Endothelial cell of umbilical vein (primary cell): ENCODE measurements at regions not wholly inside any gene's neighbourhood (a gene's known extent, or its start where the extent isn't known, plus 50 kb on each side); places are given as distances from the start of the nearest gene placed in this dataset.

Experiments used
- BruUV-seq: library from RNA; stranded (reverse); fragments of 400-500 nt; replicated peaks from 2 replicates; lab custom pipeline; 2021; lab: Mats Ljungman, UMichigan
- CTCF ChIA-PET: fragments of 300-600, 350-600 bp; sonication (Branson Sonifier 250); formaldehyde crosslinking; loops from one replicate; lab custom pipeline; 2021; ENCODE audit warnings: antibody characterized with exemption, inconsistent platforms; lab: Charles Lee
- POLR2A ChIA-PET: fragments of 300-600, 350-600 bp; sonication (Branson Sonifier 250); formaldehyde crosslinking; loops from one replicate; lab custom pipeline; 2021; ENCODE audit warnings: antibody characterized with exemption, inconsistent platforms; lab: Charles Lee
- DNase-seq: peaks from one replicate; pipeline ENCODE4 v3.0.0-alpha.2; 2011; ENCODE audit warnings: low read depth, low spot score
- FAIRE-seq: peaks from 2 replicates; lab custom pipeline; 2011; peaks lifted over from hg19 to GRCh38; lab: Jason Lieb, UNC
- H2AFZ ChIP-seq: 2 replicates; pipeline ENCODE4 v1.6.0; 2012; ENCODE audit warnings: low read depth, low read length, control low read depth, inconsistent platforms
- H3K27ac ChIP-seq: 2 replicates; pipeline ENCODE4 v1.5.1; 2011; ENCODE audit warnings: low read depth, mild to moderate bottlenecking, control low read depth, low read length, moderate library complexity; ENCODE audit not compliant: insufficient read depth
- H3K27me3 ChIP-seq, 2 experiments: 2 replicates each; pipeline versions ENCODE4 v1.6.0 to v1.6.1; 2011; ENCODE audit warnings: low read length in 2 of 2, mixed read lengths in 1 of 2; ENCODE audit not compliant: control insufficient read depth in 2 of 2, insufficient read depth in 2 of 2
- H3K36me3 ChIP-seq, 2 experiments: 2 replicates in 1 of 2; 3 replicates in 1 of 2; pipeline ENCODE4 v1.5.1; 2011; ENCODE audit warnings: low read length in 2 of 2, mild to moderate bottlenecking in 1 of 2, moderate library complexity in 1 of 2; ENCODE audit not compliant: control insufficient read depth in 2 of 2, insufficient read depth in 2 of 2; ENCODE audit errors: extremely low read depth in 1 of 2
- H3K4me1 ChIP-seq: 3 replicates; pipeline ENCODE4 v1.5.1; 2011; ENCODE audit warnings: mild to moderate bottlenecking, low read length; ENCODE audit not compliant: control insufficient read depth, insufficient read depth; ENCODE audit errors: extremely low read depth
- H3K4me2 ChIP-seq: 2 replicates; pipeline ENCODE4 v1.6.1; 2011; ENCODE audit warnings: low read length, control low read depth, mixed read lengths; ENCODE audit not compliant: insufficient read depth
- H3K4me3 ChIP-seq, 3 experiments: fragments of 200-600 bp in 1 of 3; sonication (generic), shearing (Covaris generic) in 1 of 3; replicated peaks in 1 of 3; 2 replicates each; pipeline ENCODE4 v1.5.1; 2011 to 2016; ENCODE audit warnings: control low read depth in 3 of 3, low read length in 3 of 3, mild to moderate bottlenecking in 2 of 3, inconsistent platforms in 1 of 3, low read depth in 1 of 3, moderate library complexity in 1 of 3; ENCODE audit not compliant: insufficient read depth in 1 of 3
- H3K79me2 ChIP-seq: 2 replicates; pipeline ENCODE4 v1.6.0; 2012; ENCODE audit warnings: low read length, inconsistent platforms; ENCODE audit not compliant: control insufficient read depth, insufficient read depth
- H3K9ac ChIP-seq: replicated peaks from 2 replicates; pipeline ENCODE3; 2011; ENCODE audit warnings: low read length, control low read depth; ENCODE audit not compliant: insufficient read depth; ENCODE audit errors: extremely low read depth
- H3K9me1 ChIP-seq: replicated peaks from 3 replicates; pipeline ENCODE4 v1.6.0; 2011; ENCODE audit warnings: mild to moderate bottlenecking, low read length; ENCODE audit not compliant: control insufficient read depth, insufficient read depth; ENCODE audit errors: extremely low read depth
- H3K9me3 ChIP-seq: replicated peaks from 2 replicates; pipeline ENCODE4 v1.5.1; 2012; ENCODE audit warnings: low read length, inconsistent platforms; ENCODE audit not compliant: control insufficient read depth, insufficient read depth
- H4K20me1 ChIP-seq: replicated peaks from 2 replicates; pipeline ENCODE3; 2011; ENCODE audit warnings: mild to moderate bottlenecking, low read length; ENCODE audit not compliant: control insufficient read depth, insufficient read depth; ENCODE audit errors: extremely low read depth
- EZH2 ChIP-seq: IDR thresholded peaks from 2 replicates; pipeline ENCODE4 v1.6.1; 2012; ENCODE audit warnings: borderline replicate concordance, low read depth, mild to moderate bottlenecking, moderate library complexity, low read length, inconsistent platforms; ENCODE audit not compliant: severe bottlenecking
- FOS ChIP-seq: IDR thresholded peaks from 2 replicates; pipeline ENCODE4 v1.6.1; 2011; ENCODE audit warnings: mild to moderate bottlenecking, low read length, moderate library complexity, borderline replicate concordance; ENCODE audit not compliant: insufficient read depth
- GATA2 ChIP-seq: IDR thresholded peaks from 2 replicates; pipeline ENCODE4 v1.7.0; 2011; ENCODE audit warnings: low read depth, mild to moderate bottlenecking, moderate library complexity, mixed read lengths, low read length; ENCODE audit not compliant: insufficient read length, insufficient read depth
- JUN ChIP-seq: IDR thresholded peaks from 2 replicates; pipeline ENCODE4 v1.6.1; 2011; ENCODE audit warnings: borderline replicate concordance, low read depth; ENCODE audit not compliant: insufficient read length, insufficient read depth
- MYC ChIP-seq: IDR thresholded peaks from one replicate; pipeline ENCODE4 v1.6.1; 2011; ENCODE audit warnings: mild to moderate bottlenecking, low read depth, low read length
- POLR2A ChIP-seq: IDR thresholded peaks from 2 replicates; pipeline ENCODE4 v1.6.1; 2012; ENCODE audit warnings: low read depth, mild to moderate bottlenecking, control low read depth, low read length
- POLR2AphosphoS5 ChIP-seq: IDR thresholded peaks from 2 replicates; pipeline ENCODE4 v1.6.1; 2012; ENCODE audit warnings: low read depth, mild to moderate bottlenecking, control low read depth, low read length, moderate library complexity; ENCODE audit not compliant: insufficient read depth
- dilution Hi-C: fragments of 300-500 bp; cut with MboI; formaldehyde crosslinking; loops from one replicate; pipeline ENCODE4 v1.15.0; 2019; ENCODE audit warnings: low sequenced_read_pairs; ENCODE audit not compliant: extremely low pct_ligation_motif_present
- intact Hi-C: fragments of 100-400 bp; cut with micrococcal nuclease; formaldehyde crosslinking; loops from one replicate; pipeline ENCODE4 v1.10.0; 2022
- TF ChIP-seq, protein P1 (sequence below): IDR thresholded peaks from 2 replicates; pipeline ENCODE4 v1.6.1; 2011; ENCODE audit not compliant: insufficient read depth, insufficient read length
- TF ChIP-seq, protein P2 (sequence below), 2 donors: IDR thresholded peaks; 1 replicate in 1 of 2; 2 replicates in 1 of 2; pipeline ENCODE4 v1.5.1; 2011; ENCODE audit warnings: low read length in 2 of 2, mild to moderate bottlenecking in 2 of 2, moderate library complexity in 2 of 2, control low read depth in 1 of 2, inconsistent platforms in 1 of 2, low read depth in 1 of 2; ENCODE audit not compliant: insufficient read depth in 1 of 2; ENCODE audit errors: extremely low read depth in 1 of 2

DNA sequence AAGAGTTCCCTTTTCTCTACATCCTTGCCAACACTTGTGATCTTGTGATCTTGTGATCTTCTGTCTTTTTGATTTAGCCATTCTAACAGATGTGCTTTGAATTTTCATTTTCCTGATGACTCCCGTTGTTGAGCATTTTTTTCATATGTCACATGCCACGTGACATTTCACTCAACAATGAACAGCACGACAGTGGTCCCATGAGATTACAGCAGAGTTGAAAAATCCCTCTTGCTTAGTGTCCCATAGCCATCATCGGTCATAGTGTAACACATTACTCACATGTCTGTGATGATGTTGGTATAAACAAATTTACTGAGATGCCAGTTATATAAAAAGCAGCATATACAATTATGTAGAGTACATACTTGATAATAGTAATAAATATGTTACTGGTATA lies 256.1 kb upstream of the OBI1 start:
- no peaks in the 10 kb centered on the region for H3K9me1 ChIP-seq
- no peak overlapping the region for H3K4me3 ChIP-seq
- DNase-seq (no peak), FAIRE-seq (no peak)
- no peaks in the 10 kb centered on the region for H3K9me3 ChIP-seq
- dilution Hi-C loops (no loop called here), intact Hi-C loops (no loop called here)
- no peak overlapping the region for H3K27ac ChIP-seq
- no peaks in the 10 kb centered on the region for H4K20me1 ChIP-seq
- H2AFZ ChIP-seq = no peak overlapping the region
- H3K27me3 ChIP-seq = no peaks in the 10 kb centered on the region
- H3K36me3 ChIP-seq = no peaks in the 10 kb centered on the region
- no peaks in the 10 kb centered on the region for H3K4me1 ChIP-seq
- ChIA-PET POLR2A (no interaction called here), CTCF (no interaction called here)
- no TSS peak for BruUV-seq
- H3K79me2 ChIP-seq = no peaks in the 10 kb centered on the region
- H3K9ac ChIP-seq = no peak overlapping the region
- TF ChIP-seq POLR2A (no peak), POLR2AphosphoS5 (no peak), EZH2 (no peak), FOS (no peak), MYC (no peak), JUN (no peak), GATA2 (no peak)
- TF ChIP-seq, protein P1, sequence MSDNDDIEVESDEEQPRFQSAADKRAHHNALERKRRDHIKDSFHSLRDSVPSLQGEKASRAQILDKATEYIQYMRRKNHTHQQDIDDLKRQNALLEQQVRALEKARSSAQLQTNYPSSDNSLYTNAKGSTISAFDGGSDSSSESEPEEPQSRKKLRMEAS = no peak
- TF ChIP-seq, protein P2, sequence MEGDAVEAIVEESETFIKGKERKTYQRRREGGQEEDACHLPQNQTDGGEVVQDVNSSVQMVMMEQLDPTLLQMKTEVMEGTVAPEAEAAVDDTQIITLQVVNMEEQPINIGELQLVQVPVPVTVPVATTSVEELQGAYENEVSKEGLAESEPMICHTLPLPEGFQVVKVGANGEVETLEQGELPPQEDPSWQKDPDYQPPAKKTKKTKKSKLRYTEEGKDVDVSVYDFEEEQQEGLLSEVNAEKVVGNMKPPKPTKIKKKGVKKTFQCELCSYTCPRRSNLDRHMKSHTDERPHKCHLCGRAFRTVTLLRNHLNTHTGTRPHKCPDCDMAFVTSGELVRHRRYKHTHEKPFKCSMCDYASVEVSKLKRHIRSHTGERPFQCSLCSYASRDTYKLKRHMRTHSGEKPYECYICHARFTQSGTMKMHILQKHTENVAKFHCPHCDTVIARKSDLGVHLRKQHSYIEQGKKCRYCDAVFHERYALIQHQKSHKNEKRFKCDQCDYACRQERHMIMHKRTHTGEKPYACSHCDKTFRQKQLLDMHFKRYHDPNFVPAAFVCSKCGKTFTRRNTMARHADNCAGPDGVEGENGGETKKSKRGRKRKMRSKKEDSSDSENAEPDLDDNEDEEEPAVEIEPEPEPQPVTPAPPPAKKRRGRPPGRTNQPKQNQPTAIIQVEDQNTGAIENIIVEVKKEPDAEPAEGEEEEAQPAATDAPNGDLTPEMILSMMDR (IDR thresholded peaks at IDR 0.05; ENCODE audit: extremely low read depth in 1 of 2, insufficient read depth in 1 of 2, low read depth in 1 of 2, low read length in 2 of 2) = no peak
- no peak overlapping the region for H3K4me2 ChIP-seq
